H1 (cell line): ENCODE measurements at regions not wholly inside any gene's neighbourhood (a gene's known extent, or its start where the extent isn't known, plus 50 kb on each side); places are given as distances from the start of the nearest gene placed in this dataset.

ENCODE experiments used
- CTCF ChIA-PET: fragments of 300-600 bp; sonication (Branson Sonifier 250); formaldehyde crosslinking; loops from one replicate; lab custom pipeline; 2021; ENCODE audit not compliant: partially characterized antibody; lab: Charles Lee
- POLR2A ChIA-PET: fragments of 300-600 bp; sonication (Branson Sonifier 250); formaldehyde crosslinking; loops from one replicate; lab custom pipeline; 2021; ENCODE audit warnings: inconsistent platforms; ENCODE audit not compliant: partially characterized antibody; lab: Charles Lee
- DNase-seq, 2 experiments: peaks; one replicate each; pipeline versions ENCODE4 v3.0.0 to v3.0.0-alpha.2; 2010 to 2022; ENCODE audit warnings: low spot score in 2 of 2, low read depth in 1 of 2, mixed read lengths in 1 of 2
- FAIRE-seq: peaks from 2 replicates; lab custom pipeline; 2011; peaks lifted over from hg19 to GRCh38; lab: Jason Lieb, UNC
- H2AFZ ChIP-seq: 2 replicates; pipeline ENCODE4 v1.8.1; 2012; ENCODE audit warnings: low read length, inconsistent platforms
- H2AK5ac ChIP-seq: 2 replicates; pipeline ENCODE4 v1.6.1; 2013; ENCODE audit warnings: low read depth, low read length
- H2BK120ac ChIP-seq: replicated peaks from 2 replicates; pipeline ENCODE3; 2013; ENCODE audit warnings: low read depth, low read length, inconsistent platforms
- H2BK12ac ChIP-seq: 2 replicates; pipeline ENCODE4 v1.6.1; 2013; ENCODE audit warnings: low read depth, low read length
- H2BK15ac ChIP-seq: 2 replicates; pipeline ENCODE4 v1.6.1; 2013; ENCODE audit warnings: low read length
- H2BK20ac ChIP-seq: 2 replicates; pipeline ENCODE4 v1.6.1; 2013; ENCODE audit warnings: low read length
- H2BK5ac ChIP-seq: 2 replicates; pipeline ENCODE4 v1.6.1; 2013; ENCODE audit warnings: low read depth, low read length
- H3K14ac ChIP-seq: 2 replicates; pipeline ENCODE4 v1.6.1; 2013; ENCODE audit warnings: inconsistent platforms; ENCODE audit not compliant: insufficient read length
- H3K18ac ChIP-seq: 2 replicates; pipeline ENCODE4 v1.6.1; 2013; ENCODE audit warnings: low read length; ENCODE audit errors: extremely low read depth
- H3K23ac ChIP-seq: 2 replicates; pipeline ENCODE4 v1.6.1; 2013; ENCODE audit warnings: inconsistent platforms; ENCODE audit not compliant: insufficient read length
- H3K23me2 ChIP-seq: 2 replicates; pipeline ENCODE4 v1.6.1; 2013; ENCODE audit warnings: low read depth, low read length
- H3K27ac ChIP-seq: 2 replicates; pipeline ENCODE4 v1.6.1; 2011; ENCODE audit warnings: low read depth, low read length, inconsistent platforms
- H3K27me3 ChIP-seq, 4 experiments: replicated peaks in 1 of 4; 1 replicate in 1 of 4; 2 replicates in 3 of 4; pipeline versions ENCODE4 v1.6.1 to v1.8.1; 2011 to 2013; ENCODE audit warnings: low read length in 3 of 4, mild to moderate bottlenecking in 3 of 4, inconsistent platforms in 2 of 4, mixed read lengths in 2 of 4, moderate library complexity in 1 of 4; ENCODE audit not compliant: control insufficient read depth in 3 of 4, insufficient read depth in 3 of 4; ENCODE audit errors: extremely low read depth in 1 of 4
- H3K36me3 ChIP-seq, 4 experiments: 2 replicates each; pipeline versions ENCODE4 v1.6.1 to v1.8.1; 2011 to 2013; ENCODE audit warnings: mild to moderate bottlenecking in 4 of 4, low read length in 3 of 4, moderate library complexity in 2 of 4, control low read depth in 1 of 4, inconsistent platforms in 1 of 4; ENCODE audit not compliant: insufficient read depth in 4 of 4, control insufficient read depth in 2 of 4
- H3K4ac ChIP-seq: replicated peaks from 2 replicates; pipeline ENCODE3; 2013; ENCODE audit warnings: low read length, low read depth, mixed read lengths, inconsistent platforms; ENCODE audit not compliant: insufficient read length
- H3K4me1 ChIP-seq, 4 experiments: replicated peaks in 1 of 4; 1 replicate in 1 of 4; 2 replicates in 3 of 4; pipeline versions ENCODE4 v1.6.1 to v1.8.1; 2011 to 2013; ENCODE audit warnings: low read length in 3 of 4, inconsistent platforms in 2 of 4, mixed read lengths in 1 of 4; ENCODE audit not compliant: insufficient read depth in 4 of 4, control insufficient read depth in 3 of 4
- H3K4me2 ChIP-seq, 2 experiments: 2 replicates each; pipeline versions ENCODE4 v1.6.1 to v1.8.1; 2011 to 2013; ENCODE audit warnings: low read depth in 2 of 2, low read length in 2 of 2, control low read depth in 1 of 2, inconsistent platforms in 1 of 2, mild to moderate bottlenecking in 1 of 2; ENCODE audit not compliant: insufficient read depth in 1 of 2
- H3K4me3 ChIP-seq, 4 experiments: fragments of 200-600, 300-600 bp in 1 of 4; sonication (generic), shearing (Covaris generic), sonication (Bioruptor Twin) in 1 of 4; 2 replicates each; pipeline versions ENCODE4 v1.5.1 to v1.8.1; 2011 to 2016; ENCODE audit warnings: low read length in 4 of 4, low read depth in 3 of 4, control low read depth in 2 of 4, inconsistent platforms in 2 of 4, mild to moderate bottlenecking in 2 of 4, mixed read lengths in 1 of 4, moderate library complexity in 1 of 4; ENCODE audit not compliant: insufficient read depth in 2 of 4; ENCODE audit errors: extremely low read depth in 1 of 4
- H3K56ac ChIP-seq: replicated peaks from 2 replicates; pipeline ENCODE3; 2013; ENCODE audit warnings: low read depth, mild to moderate bottlenecking, mixed read lengths, low read length, inconsistent platforms; ENCODE audit not compliant: insufficient read length
- H3K79me1 ChIP-seq: 2 replicates; pipeline ENCODE4 v1.6.1; 2013; ENCODE audit warnings: low read depth, low read length, control low read depth
- H3K79me2 ChIP-seq, 2 experiments: 2 replicates each; pipeline versions ENCODE4 v1.6.1 to v1.8.1; 2012 to 2013; ENCODE audit warnings: low read length in 2 of 2, mild to moderate bottlenecking in 2 of 2, inconsistent platforms in 1 of 2; ENCODE audit not compliant: insufficient read depth in 2 of 2, control insufficient read depth in 1 of 2
- H3K9ac ChIP-seq, 4 experiments: replicated peaks in 1 of 4; 1 replicate in 1 of 4; 2 replicates in 3 of 4; pipeline versions ENCODE4 v1.6.1 to v1.8.1; 2011 to 2013; ENCODE audit warnings: low read depth in 3 of 4, low read length in 3 of 4, control low read depth in 2 of 4, mild to moderate bottlenecking in 2 of 4, moderate library complexity in 2 of 4, inconsistent platforms in 1 of 4; ENCODE audit errors: extremely low read depth in 1 of 4
- H3K9me3 ChIP-seq, 2 experiments: 2 replicates each; pipeline versions ENCODE4 v1.6.1 to v1.8.1; 2012 to 2013; ENCODE audit warnings: mild to moderate bottlenecking in 2 of 2, moderate library complexity in 2 of 2, control low read depth in 1 of 2, inconsistent platforms in 1 of 2, low read depth in 1 of 2, low read length in 1 of 2, mixed read lengths in 1 of 2; ENCODE audit not compliant: insufficient read depth in 2 of 2
- H4K20me1 ChIP-seq, 2 experiments: replicated peaks in 1 of 2; 2 replicates each; pipeline versions ENCODE3 to v1.8.1; 2011 to 2013; ENCODE audit warnings: inconsistent platforms in 2 of 2, low read length in 2 of 2, mild to moderate bottlenecking in 1 of 2; ENCODE audit not compliant: insufficient read depth in 2 of 2, control insufficient read depth in 1 of 2
- H4K5ac ChIP-seq: 2 replicates; pipeline ENCODE4 v1.6.1; 2013; ENCODE audit warnings: low read length, low read depth, mixed read lengths, inconsistent platforms; ENCODE audit not compliant: insufficient read length
- H4K8ac ChIP-seq: 2 replicates; pipeline ENCODE4 v1.8.0; 2013; ENCODE audit warnings: mild to moderate bottlenecking, moderate library complexity, low read length, inconsistent platforms; ENCODE audit not compliant: insufficient read depth; ENCODE audit errors: extremely low read depth
- H4K91ac ChIP-seq: replicated peaks from 2 replicates; pipeline ENCODE3; 2013; ENCODE audit warnings: low read length, mixed read lengths, inconsistent platforms; ENCODE audit not compliant: insufficient read length
- BCL11A ChIP-seq, 2 experiments: IDR thresholded peaks; one replicate each; pipeline ENCODE4 v1.6.1; 2011; ENCODE audit warnings: low read depth in 2 of 2, low read length in 2 of 2, mild to moderate bottlenecking in 2 of 2
- KDM4A ChIP-seq: IDR thresholded peaks from one replicate; pipeline ENCODE4 v1.7.1; 2012; ENCODE audit warnings: low read depth, mild to moderate bottlenecking, moderate library complexity, low read length, inconsistent platforms; ENCODE audit not compliant: severe bottlenecking
- POLR2AphosphoS5 ChIP-seq: IDR thresholded peaks from 2 replicates; pipeline ENCODE4 v1.6.1; 2011; ENCODE audit warnings: low read depth, low read length
- TBP ChIP-seq: IDR thresholded peaks from 2 replicates; pipeline ENCODE4 v1.6.1; 2011; ENCODE audit warnings: low read depth, low read length, improper control_type of control experiment
- WGBS, 2 experiments: shearing (Covaris generic) in 1 of 2; methylation state at CpG; one replicate each; pipeline versions ENCODE4 v1.1.6 to v1.1.7; 2013 to 2015; ENCODE audit warnings: low lambda C conversion rate in 2 of 2, mixed read lengths in 2 of 2, inconsistent platforms in 1 of 2, low coverage in 1 of 2, missing lambda C conversion rate in 1 of 2; ENCODE audit not compliant: insufficient replicate concordance in 2 of 2, insufficient coverage in 1 of 2, insufficient read length in 1 of 2; ENCODE audit errors: extremely low coverage in 1 of 2, missing lambda C conversion rate in 1 of 2; 5-methylcytosine and 5-hydroxymethylcytosine counted together

DNA sequence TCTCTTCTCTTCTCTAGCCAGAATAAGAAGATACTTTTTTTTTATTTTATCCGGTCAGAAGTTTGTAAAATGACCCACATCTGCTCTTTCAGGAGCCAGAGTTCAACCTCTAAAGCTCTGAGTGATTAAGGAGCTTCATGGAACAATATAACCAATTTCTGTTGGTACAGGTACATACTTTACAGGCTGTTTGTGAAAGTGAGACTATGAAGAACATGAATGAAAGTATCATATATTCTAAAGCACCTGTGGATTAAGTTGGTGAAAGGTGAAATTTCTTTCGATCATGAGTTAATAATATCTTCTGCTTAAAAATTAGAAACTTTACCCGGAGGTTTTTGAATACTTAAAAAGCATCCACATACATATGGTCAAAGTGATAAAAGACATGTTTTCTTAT is 65.2 kb downstream of the DMRT2 start:
- no peak overlapping the region for H4K5ac ChIP-seq
- H4K8ac ChIP-seq, result no peak overlapping the region
- ChIA-PET CTCF (no interaction called here), POLR2A (no interaction called here)
- 80% methylated on average over 3 of the region's 3 CpGs; no CpG with 5 or more reads in 1 of the 2 experiments for WGBS, 2 experiments
- FAIRE-seq (no peak), DNase-seq (no peak)
- H2BK12ac ChIP-seq, result no peak overlapping the region
- no peak overlapping the region for H3K9ac ChIP-seq
- H3K79me2 ChIP-seq, result no peaks in the 10 kb centered on the region
- no peak overlapping the region for H3K14ac ChIP-seq
- no peak overlapping the region for H2BK20ac ChIP-seq
- no peak overlapping the region for H3K23ac ChIP-seq
- no peaks in the 10 kb centered on the region for H3K79me1 ChIP-seq
- no peak overlapping the region for H4K91ac ChIP-seq
- H2AFZ ChIP-seq, result no peak overlapping the region
- H2BK120ac ChIP-seq, result no peak overlapping the region
- no peak overlapping the region for H3K4ac ChIP-seq
- H3K36me3 ChIP-seq, result no peaks in the 10 kb centered on the region
- H3K27ac ChIP-seq, result no peak overlapping the region
- no peak overlapping the region for H3K56ac ChIP-seq
- no peak overlapping the region for H2AK5ac ChIP-seq
- TF ChIP-seq BCL11A (IDR thresholded peaks at IDR 0.05; ENCODE audit: low read depth in 2 of 2, low read length in 2 of 2), result no peak
- TF ChIP-seq TBP, result no peak
- TF ChIP-seq POLR2AphosphoS5, result no peak
- no peak for TF ChIP-seq KDM4A
- no peak overlapping the region for H2BK15ac ChIP-seq
- peaks cover 53 to 61% of the 10 kb centered on the region in 2 experiments for H3K9me3 ChIP-seq
- no peaks in the 10 kb centered on the region; a peak in 1 of 7 replicates for H3K4me1 ChIP-seq
- no peaks in the 10 kb centered on the region for H3K23me2 ChIP-seq
- H3K4me2 ChIP-seq, result no peak overlapping the region
- no peaks in the 10 kb centered on the region for H4K20me1 ChIP-seq
- H3K18ac ChIP-seq, result no peak overlapping the region
- H2BK5ac ChIP-seq, result no peak overlapping the region
- no peaks in the 10 kb centered on the region for H3K27me3 ChIP-seq
- no peak overlapping the region for H3K4me3 ChIP-seq
